Testis (tissue), 2 donors: ENCODE measurements at regions not wholly inside any gene's neighbourhood (a gene's known extent, or its start where the extent isn't known, plus 50 kb on each side); places are given as distances from the start of the nearest gene placed in this dataset.

Source experiments
- DNase-seq: peaks from one replicate; pipeline ENCODE4 v3.0.0-alpha.2; 2019
- H3K27ac ChIP-seq, 2 donors: fragments of 200-600 bp; sonication (generic); one replicate each; pipeline ENCODE4 v1.5.1; 2019
- H3K27me3 ChIP-seq: fragments of 200-600 bp; sonication (generic); one replicate; pipeline ENCODE4 v1.5.1; 2019
- H3K36me3 ChIP-seq: fragments of 200-600 bp; sonication (generic); one replicate; pipeline ENCODE4 v1.5.1; 2017; ENCODE audit warnings: low read depth; ENCODE audit errors: missing control alignments
- H3K4me1 ChIP-seq: fragments of 200-600 bp; sonication (generic); one replicate; pipeline ENCODE4 v1.5.1; 2019
- H3K4me3 ChIP-seq, 2 donors: fragments of 200-600 bp; sonication (generic); one replicate each; pipeline ENCODE4 v1.5.1; 2017 to 2019
- H3K9me3 ChIP-seq: fragments of 200-600 bp; sonication (generic); one replicate; pipeline ENCODE4 v1.5.1; 2017
- POLR2A ChIP-seq: fragments of 450-650 bp; IDR thresholded peaks from one replicate; pipeline ENCODE4 v1.6.1; 2017; ENCODE audit warnings: antibody characterized with exemption, mild to moderate bottlenecking, moderate library complexity
- WGBS, 2 donors: methylation state at CpG; one replicate each; pipeline ENCODE4 v1.1.5; 2018; 5-methylcytosine and 5-hydroxymethylcytosine counted together
- intact Hi-C: fragments of 100-400 bp; cut with DNase I; formaldehyde crosslinking; loops from one replicate; pipeline ENCODE4 v1.15.1; 2023; ENCODE audit warnings: low total_unique reads
- TF ChIP-seq, protein P1 (sequence below), 3 experiments: fragments of 450-650 bp in 2 of 3; fragments of 200-600 bp in 1 of 3; sonication (generic) in 1 of 3; IDR thresholded peaks; one replicate each; pipeline ENCODE4 v1.5.1; 2016 to 2019; ENCODE audit warnings: antibody characterized with exemption in 3 of 3, mild to moderate bottlenecking in 2 of 3, moderate library complexity in 1 of 3

- DNase-seq = no peak
- no peaks in the 10 kb centered on the region for H3K36me3 ChIP-seq
- H3K27ac ChIP-seq = no peak overlapping the region
- peaks cover 24% of the 10 kb centered on the region for H3K4me1 ChIP-seq
- no peaks in the 10 kb centered on the region for H3K9me3 ChIP-seq
- H3K4me3 ChIP-seq = no peak overlapping the region
- intact Hi-C loops = no loop called here
- no peaks in the 10 kb centered on the region for H3K27me3 ChIP-seq
- TF ChIP-seq, protein P1, sequence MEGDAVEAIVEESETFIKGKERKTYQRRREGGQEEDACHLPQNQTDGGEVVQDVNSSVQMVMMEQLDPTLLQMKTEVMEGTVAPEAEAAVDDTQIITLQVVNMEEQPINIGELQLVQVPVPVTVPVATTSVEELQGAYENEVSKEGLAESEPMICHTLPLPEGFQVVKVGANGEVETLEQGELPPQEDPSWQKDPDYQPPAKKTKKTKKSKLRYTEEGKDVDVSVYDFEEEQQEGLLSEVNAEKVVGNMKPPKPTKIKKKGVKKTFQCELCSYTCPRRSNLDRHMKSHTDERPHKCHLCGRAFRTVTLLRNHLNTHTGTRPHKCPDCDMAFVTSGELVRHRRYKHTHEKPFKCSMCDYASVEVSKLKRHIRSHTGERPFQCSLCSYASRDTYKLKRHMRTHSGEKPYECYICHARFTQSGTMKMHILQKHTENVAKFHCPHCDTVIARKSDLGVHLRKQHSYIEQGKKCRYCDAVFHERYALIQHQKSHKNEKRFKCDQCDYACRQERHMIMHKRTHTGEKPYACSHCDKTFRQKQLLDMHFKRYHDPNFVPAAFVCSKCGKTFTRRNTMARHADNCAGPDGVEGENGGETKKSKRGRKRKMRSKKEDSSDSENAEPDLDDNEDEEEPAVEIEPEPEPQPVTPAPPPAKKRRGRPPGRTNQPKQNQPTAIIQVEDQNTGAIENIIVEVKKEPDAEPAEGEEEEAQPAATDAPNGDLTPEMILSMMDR (IDR thresholded peaks at IDR 0.05) = no peak
- WGBS, 2 donors = 82 to 86% methylated on average over 5 of the region's 5 CpGs
Measured at GRCh38 chr2:38148501-38148900, 72.5 kb upstream of the CYP1B1 start.

- intact Hi-C loops = no loop called here
- Histone ChIP-seq H3K9me3 (no peaks in the 10 kb centered on the region), H3K27me3 (no peaks in the 10 kb centered on the region), H3K27ac (peak overlapping the region; percentile 88 to 90), H3K4me1 (peaks cover 24% of the 10 kb centered on the region), H3K36me3 (no peaks in the 10 kb centered on the region), H3K4me3 (no peak overlapping the region)
- no peak for TF ChIP-seq POLR2A
- TF ChIP-seq, protein P1 (IDR thresholded peaks at IDR 0.05) = no peak
- WGBS, 2 donors = 68 to 74% methylated on average over 8 of the region's 8 CpGs
- no peak for DNase-seq
Measured at GRCh38 chr2:38147333-38148121, 71.6 kb upstream of the CYP1B1 start.

- no peaks in the 10 kb centered on the region for H3K27me3 ChIP-seq
- no peak overlapping the region for H3K4me3 ChIP-seq
- H3K36me3 ChIP-seq = no peaks in the 10 kb centered on the region
- 47 to 54% methylated on average over 3 of the region's 3 CpGs for WGBS, 2 donors
- intact Hi-C loops = no loop called here
- TF ChIP-seq POLR2A = no peak
- TF ChIP-seq, protein P1 (IDR thresholded peaks at IDR 0.05) = no peak
- peak overlapping the region; percentile 88 to 90 for H3K27ac ChIP-seq
- DNase-seq = peak; percentile 45
- peaks cover 24% of the 10 kb centered on the region for H3K4me1 ChIP-seq
- no peaks in the 10 kb centered on the region for H3K9me3 ChIP-seq
Measured at GRCh38 chr2:38146907-38147307, 71.0 kb upstream of the CYP1B1 start.

DNA sequence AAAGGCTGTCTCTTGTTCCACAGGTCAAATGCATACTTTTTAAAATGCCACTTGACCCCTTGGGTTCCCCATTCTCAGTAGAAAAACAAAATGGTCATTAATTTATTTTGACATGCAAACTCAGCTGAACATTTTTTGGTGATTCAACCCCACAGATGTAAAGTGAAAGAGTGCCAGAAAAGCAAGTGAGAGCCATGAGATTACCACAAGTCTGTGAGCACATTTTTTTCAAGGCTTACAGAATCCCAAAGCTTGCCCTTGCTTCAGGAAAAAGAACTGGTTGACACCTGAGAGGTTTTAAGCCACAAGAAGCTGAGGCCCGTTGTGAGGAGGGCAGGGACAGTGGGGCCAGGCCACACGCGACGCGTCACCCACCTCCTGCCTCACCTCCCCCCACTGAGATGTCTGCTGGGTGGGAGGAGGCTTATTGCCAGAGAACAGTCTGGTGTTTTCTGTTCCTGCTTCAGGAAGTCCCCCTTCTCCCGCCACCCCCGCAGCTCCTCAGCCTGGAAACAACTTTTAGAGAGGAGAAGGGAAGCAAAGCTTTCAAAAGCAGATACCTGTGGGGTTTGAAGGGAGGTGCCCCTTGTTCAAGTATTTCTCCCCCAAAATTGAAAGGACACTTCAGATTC is 70.4 kb upstream of the CYP1B1 start:
- Histone ChIP-seq H3K9me3 (no peaks in the 10 kb centered on the region), H3K36me3 (no peaks in the 10 kb centered on the region), H3K27me3 (no peaks in the 10 kb centered on the region), H3K27ac (peak overlapping the region; percentile 88 to 90), H3K4me3 (no peak overlapping the region), H3K4me1 (peaks cover 24% of the 10 kb centered on the region)
- DNase-seq = peak; percentile 83
- TF ChIP-seq, protein P1 (IDR thresholded peaks at IDR 0.05) = no peak
- TF ChIP-seq POLR2A = no peak
- WGBS, 2 donors = 19 to 50% methylated on average over 7 of the region's 7 CpGs
- intact Hi-C loops = no loop called here
